ENCODE measurements at regions not wholly inside any gene's neighbourhood (a gene's known extent, or its start where the extent isn't known, plus 50 kb on each side); places are given as distances from the start of the nearest gene placed in this dataset.

DNA sequence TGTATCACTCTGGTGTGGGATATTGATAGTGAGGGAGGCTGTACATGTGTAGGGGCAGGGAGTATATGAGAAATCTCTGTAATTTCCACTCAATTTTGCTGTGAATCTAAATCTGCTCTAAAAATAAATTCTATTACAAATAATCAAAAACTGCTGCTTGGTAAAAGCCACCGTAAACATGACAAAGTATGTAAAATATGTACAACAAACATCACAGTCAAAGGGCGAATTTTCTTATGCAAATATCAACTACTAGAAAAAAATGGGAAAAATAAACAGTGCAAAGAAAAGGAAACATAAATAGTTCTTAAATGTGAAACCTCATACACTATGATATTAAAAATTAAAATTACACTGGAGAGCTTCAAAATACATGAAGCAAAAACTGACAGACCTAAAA is 105.1 kb upstream of the DCLK2 start:
- TF ChIP-seq ZNF70 (CRISPR knock-in tag; IDR thresholded peaks at IDR 0.05) = no peak
- TF ChIP-seq RARB (CRISPR knock-in tag; IDR thresholded peaks at IDR 0.05) = no peak
- no peak for TF ChIP-seq ZC3H10 (CRISPR knock-in tag; IDR thresholded peaks at IDR 0.05)
- TF ChIP-seq ZFP3 (CRISPR knock-in tag; IDR thresholded peaks at IDR 0.05) = no peak
- TF ChIP-seq CSDC2 (CRISPR knock-in tag; IDR thresholded peaks at IDR 0.05) = no peak
- TF ChIP-seq, protein P1, sequence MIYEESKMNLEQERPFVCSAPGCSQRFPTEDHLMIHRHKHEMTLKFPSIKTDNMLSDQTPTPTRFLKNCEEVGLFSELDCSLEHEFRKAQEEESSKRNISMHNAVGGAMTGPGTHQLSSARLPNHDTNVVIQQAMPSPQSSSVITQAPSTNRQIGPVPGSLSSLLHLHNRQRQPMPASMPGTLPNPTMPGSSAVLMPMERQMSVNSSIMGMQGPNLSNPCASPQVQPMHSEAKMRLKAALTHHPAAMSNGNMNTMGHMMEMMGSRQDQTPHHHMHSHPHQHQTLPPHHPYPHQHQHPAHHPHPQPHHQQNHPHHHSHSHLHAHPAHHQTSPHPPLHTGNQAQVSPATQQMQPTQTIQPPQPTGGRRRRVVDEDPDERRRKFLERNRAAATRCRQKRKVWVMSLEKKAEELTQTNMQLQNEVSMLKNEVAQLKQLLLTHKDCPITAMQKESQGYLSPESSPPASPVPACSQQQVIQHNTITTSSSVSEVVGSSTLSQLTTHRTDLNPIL (CRISPR knock-in tag; IDR thresholded peaks at IDR 0.05; ENCODE audit: low read depth) = no peak
- TF ChIP-seq PPARA (CRISPR knock-in tag; IDR thresholded peaks at IDR 0.05; ENCODE audit: borderline replicate concordance) = no peak
- TF ChIP-seq, protein P2, sequence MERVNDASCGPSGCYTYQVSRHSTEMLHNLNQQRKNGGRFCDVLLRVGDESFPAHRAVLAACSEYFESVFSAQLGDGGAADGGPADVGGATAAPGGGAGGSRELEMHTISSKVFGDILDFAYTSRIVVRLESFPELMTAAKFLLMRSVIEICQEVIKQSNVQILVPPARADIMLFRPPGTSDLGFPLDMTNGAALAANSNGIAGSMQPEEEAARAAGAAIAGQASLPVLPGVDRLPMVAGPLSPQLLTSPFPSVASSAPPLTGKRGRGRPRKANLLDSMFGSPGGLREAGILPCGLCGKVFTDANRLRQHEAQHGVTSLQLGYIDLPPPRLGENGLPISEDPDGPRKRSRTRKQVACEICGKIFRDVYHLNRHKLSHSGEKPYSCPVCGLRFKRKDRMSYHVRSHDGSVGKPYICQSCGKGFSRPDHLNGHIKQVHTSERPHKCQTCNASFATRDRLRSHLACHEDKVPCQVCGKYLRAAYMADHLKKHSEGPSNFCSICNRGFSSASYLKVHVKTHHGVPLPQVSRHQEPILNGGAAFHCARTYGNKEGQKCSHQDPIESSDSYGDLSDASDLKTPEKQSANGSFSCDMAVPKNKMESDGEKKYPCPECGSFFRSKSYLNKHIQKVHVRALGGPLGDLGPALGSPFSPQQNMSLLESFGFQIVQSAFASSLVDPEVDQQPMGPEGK (CRISPR knock-in tag; IDR thresholded peaks at IDR 0.05; ENCODE audit: borderline replicate concordance) = no peak
